Stimulated activated CD8-positive, alpha-beta memory T cell treated with anti-CD3 and anti-CD28 coated beads, Interleukin-12 subunit alpha, Interleukin-12 subunit beta, amount 100 ng/mL, for 4 hours (primary cell): ENCODE measurements at regions not wholly inside any gene's neighbourhood (a gene's known extent, or its start where the extent isn't known, plus 50 kb on each side); places are given as distances from the start of the nearest gene placed in this dataset.

Experiments used
- DNase-seq: peaks from one replicate; pipeline ENCODE4 v3.0.0-alpha.2; 2020; ENCODE audit warnings: low read depth

DNA sequence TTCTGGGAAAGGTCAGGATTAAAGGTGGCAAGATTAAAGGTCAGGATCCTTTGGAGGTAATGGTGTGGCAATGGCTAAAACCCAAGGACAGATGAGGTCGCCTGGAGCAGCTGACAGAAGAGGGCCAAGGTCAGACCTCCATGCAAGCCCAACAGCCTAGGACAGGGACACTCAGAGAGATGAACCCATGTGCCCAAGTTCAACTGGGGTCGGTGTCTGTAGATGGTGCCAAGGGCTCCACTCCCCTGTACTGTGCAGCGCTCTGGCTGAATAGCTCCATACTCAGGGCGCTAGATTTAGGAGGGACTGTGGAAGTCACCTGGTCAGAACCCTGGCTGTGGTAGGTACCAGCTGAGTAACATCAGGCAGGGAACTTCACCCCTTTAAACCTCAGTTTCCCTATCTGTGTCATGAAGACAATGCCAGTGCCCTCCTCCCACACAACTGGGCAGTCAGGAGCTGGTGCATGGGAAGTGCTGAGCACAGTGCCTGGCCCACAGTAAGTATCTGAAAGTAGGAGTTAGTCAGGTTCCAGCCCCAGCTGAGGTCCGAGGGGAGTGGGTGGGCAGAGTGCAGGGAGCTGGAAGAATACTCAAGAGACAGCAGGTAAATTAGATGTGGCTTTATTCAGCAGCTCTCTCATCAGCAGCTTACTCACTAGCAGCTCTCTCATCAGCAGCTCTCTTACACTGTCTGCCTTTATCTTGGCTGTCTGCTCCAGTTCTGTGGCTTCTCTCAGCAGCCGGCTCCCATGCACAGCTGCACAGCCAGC lies 327.1 kb downstream of the GLRX3 start:
- DNase-seq, result no peak

DNA sequence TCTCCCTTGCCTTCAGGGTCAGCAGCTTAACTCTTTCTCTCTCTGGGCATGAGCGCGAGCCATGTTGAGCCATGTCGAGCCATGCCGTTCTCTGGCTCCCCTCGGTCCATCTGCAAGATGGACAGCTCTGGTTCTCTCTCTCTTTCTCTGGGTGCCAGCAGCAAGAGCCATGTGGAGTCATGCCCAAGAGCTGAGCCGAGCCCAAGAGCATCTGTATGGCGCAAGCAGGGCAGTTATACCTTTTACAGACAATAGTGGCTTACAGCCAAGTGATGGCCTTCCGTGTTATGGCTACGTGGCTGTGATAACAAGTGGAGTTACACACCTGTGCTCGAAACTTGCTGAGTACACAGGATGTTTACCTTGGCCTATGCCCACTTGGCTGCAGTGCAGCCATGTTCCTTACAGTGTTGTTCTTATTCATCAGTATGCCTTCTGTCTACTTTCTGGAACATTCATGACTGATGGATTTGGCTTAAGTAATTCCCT lies 327.7 kb downstream of the GLRX3 start:
- DNase-seq, result no peak

DNA sequence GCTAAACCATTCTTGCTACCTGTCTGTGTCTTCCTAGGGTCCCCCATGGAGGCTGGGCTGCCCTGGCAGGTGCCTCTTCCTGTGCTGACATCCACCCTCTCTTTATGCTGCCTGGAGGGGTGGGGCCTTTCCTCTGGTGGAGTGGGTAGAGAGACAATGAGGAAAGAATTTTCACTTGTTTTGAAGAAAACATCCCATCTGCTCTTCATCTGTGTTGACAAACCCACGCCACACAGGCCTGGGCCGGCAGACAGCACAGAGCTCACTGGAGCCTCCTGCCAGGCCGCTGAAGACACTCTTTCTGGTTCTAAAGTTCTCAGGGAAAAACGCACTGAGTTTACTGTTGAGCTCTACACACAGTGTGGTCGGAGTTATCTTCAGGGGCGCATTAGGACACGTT lies 328.2 kb downstream of the GLRX3 start:
- DNase-seq, result no peak

DNA sequence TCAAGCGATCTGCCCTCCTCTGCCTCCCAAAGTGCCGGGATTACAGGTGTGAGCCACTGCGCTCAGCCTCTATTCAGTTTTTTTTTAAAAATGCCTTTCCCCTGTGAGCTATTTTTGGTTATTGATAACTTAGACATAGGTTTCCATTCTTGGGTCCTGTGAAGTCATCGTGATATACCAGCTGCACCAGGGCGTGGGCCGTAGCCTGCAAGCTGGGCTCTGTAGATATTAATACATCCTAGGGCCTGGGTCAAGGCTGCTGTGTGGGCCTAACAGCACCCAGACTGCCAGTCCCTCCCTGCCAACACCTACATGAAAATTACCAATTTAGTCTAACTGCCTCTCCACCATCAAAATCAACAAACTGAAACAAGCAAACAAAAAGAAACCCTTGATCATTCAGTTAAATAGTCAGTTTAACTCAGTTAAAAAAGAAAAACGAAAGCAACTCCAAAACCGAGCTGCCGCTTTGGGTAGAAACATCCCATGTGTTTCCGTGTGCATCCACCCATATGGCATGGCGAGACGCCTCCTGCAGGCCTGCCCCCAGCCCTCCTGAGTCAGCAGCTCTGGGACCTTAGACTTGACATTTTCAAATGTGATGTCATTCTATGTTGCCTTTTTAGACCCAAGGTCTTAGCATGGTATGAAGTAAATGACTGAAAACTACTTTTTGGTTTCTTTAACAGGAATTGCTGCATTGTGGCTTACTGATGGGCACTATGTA lies 330.2 kb downstream of the GLRX3 start:
- DNase-seq, result no peak

DNA sequence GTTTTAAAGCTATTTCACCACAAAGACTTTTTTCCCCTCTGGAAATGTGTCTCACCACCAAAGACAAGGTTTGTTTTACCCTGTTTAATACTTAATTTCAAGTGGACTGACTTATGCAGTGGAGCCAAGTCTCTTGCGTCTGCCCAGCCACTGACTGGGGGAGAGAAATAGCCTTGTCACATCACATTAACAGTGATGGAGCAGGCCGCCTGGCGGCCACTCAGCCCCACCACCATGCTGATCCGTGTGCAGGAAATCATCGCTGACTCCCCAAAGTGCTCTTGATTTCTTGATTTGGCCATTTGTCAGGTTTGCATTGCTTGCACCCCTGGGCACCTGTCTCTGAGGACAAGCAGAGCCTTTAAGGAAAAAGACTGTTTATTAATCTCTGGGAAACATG lies 334.1 kb downstream of the GLRX3 start:
- DNase-seq, result no peak

DNA sequence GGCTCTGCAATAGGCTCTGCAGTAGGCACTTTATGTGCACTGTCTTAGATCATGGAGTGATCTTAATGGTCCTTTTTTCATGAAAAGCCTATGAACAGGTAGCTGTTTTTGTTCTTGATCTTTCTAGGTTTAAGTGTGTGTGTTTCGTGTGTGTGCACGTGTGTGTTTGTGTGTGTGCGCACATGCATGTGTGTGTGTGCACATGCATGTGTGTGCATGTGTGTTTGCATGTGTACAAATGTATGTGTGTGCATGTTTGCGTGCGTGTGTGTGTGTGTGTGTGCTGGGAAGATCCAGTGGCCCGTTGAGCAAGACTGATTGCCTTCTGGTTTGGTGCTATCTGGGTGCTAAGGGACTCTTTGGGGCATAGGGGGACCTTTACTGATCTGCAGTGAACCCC lies 334.8 kb downstream of the GLRX3 start:
- DNase-seq, result no peak

DNA sequence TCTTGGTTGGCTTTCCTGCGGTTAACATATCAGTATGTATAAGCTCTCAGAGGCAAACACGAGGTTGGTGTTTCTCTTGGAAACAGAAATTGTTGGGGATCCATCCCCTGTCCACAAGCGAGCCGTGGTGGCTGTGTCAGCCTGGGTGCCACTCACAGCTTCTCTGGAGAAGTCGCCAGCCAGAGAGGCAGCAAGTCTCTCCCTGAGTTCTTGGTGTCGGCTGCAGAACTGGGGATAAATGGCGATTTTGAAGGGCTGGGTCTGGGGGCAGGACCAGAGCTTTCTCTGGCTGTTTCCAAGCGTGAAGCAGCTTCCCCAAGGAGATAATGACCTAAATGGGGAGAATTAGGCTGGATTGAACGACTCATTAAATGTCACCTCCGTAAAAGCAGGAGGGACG lies 335.3 kb downstream of the GLRX3 start:
- no peak for DNase-seq

DNA sequence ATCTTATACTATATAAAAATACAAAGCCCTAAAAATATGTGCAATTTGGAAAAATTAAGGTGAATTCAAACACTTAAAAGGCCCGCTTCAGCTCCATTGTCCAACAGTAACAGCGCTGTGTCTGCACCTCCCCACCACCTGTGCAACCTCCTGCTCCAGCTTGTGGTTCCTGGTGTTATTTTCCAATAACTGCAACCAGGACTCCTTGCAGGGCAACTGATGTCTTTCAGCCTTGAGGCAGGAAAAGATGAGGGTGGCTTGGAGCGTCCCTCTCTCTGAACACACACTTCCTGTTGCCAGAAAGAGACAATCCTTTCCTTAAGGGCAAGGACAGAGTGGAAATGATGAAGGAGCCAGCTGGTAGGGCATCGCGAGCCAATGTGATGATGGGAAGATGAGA lies 336.0 kb downstream of the GLRX3 start:
- DNase-seq, result no peak

DNA sequence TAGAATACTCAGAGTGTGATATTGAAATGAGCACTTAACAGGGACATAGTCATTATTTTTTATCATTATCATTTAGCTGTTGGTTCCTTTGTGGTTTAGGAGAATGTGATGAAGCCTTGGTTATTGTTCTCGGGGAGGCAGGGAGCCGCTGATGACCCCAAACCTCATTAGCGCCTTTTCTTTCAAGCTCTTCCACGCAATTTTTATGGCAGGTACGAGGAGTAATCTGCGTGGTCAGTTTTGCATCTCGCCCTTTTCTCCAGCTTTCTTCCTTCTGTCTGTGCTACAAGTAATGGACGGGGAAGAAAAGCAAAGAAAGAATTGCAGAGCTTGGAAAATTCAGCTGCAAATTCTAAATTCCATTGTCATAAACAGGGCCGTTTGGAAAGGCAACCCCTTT lies 338.4 kb downstream of the GLRX3 start:
- no peak for DNase-seq

DNA sequence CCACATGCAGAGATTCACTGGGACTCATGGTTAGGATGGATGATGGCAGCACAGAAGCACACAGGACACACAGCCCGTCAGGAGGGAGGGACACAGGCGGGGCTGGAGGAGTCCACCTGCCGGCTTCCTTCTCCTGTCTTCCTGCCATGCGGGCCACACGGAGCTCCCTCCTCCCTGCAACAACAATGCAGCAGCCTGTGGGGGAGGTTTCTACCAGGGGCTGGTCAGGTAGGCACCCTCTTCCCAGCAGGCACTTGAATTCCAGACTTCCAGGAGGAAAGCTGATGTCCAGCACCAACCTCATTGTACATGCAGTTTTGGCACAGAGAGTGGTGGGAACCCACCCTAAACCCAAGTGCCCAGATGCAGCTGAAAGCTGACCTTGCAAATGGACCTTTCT lies 341.2 kb downstream of the GLRX3 start:
- no peak for DNase-seq

DNA sequence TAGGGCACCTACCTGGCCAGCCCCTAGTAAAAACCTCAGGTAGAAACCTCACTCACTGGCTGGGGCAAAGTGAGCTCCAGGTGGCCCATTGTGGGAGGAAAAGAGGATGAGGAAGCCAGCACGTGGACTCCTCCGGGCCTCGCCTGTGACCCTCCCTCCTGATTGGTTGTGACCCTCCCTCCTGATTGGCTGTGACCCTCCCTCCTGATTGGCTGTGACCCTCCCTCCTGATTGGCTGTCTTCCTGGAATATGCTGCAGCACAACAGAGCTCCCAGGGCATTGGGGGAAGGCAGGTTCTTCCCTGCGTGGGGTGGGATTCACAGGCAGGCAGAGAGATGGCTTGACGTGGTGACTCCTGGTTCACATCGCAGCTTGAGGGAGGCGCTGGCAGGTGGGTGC lies 343.0 kb downstream of the GLRX3 start:
- DNase-seq, result no peak

DNA sequence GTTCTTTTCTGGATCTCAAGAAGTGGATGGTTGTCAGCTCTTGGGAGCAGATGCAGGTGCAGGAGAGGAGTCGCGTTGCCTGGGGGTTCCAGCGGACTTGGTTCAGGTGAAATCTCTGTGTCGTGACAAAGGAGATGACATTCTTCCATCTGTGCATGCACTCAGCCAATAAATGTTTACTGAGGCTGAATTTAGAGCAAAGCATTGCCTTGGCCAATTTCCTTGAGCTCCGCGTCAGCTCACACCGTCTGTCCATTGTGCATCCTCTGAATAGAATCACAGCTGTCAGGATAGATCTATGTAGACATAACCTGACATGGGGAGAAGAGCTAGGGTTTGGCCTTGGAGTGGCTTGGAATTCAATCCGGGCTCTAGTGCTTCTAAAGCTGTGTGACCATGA lies 343.7 kb downstream of the GLRX3 start:
- DNase-seq, result no peak

DNA sequence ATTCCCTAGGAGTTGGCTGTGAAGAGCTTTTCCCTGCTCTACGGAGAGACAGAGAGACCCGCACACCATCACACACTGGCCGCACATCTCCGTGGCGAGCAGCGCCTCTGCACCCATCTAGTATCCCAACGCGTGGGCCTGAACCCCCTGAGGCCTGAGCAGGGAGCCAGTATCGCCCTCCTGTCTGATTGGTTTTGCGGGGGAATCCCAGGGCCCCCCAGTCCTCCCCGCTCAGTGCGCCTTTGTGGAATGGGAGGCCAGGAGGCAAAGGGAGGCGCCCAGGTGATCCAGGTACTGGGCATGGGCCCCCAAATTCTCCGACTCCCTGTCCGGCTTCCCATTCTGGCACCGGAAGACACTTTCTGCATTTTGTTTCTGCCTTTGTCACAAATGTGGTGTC lies 344.3 kb downstream of the GLRX3 start:
- no peak for DNase-seq

DNA sequence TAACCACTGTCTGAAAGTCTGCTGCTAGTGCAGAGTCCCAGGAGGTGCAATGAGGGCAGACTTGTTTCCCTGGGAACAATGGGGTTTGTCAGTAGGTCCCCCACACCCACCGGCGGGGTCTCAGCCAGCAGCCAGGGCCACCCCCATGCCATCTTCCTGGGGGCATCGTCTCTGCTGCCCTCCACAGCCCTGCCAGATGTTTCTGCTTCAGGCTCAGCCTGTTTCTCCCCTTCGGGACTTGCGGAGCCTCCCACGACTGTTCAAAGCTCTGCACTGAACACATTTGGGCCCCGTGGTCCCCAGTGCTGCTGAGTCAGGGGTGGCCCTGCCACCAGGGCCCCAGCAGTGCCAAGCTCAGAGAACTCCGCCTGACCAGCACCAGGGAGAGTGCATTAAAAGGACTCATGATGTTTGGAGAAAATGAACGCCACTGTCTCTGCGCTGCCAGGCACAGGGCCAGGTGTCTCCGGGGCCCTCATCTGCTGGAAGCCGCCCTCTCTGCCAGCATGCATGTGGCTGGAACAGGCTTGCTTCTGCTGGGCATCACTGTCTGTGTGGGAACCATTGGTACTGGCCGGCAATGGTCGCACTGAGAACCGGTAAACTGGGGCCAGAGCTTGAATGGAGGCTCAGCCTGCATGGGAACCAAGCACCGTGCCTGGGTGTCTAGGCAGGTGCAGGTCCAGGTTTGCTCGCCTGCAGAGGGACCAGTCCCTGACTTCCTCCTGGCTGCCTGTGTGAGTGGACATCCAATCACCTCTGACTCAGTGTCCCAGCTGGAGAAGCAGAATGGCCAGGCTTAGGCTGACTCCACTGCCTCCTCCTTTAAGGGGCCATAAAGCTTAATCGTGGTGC lies 345.1 kb downstream of the GLRX3 start:
- no peak for DNase-seq

DNA sequence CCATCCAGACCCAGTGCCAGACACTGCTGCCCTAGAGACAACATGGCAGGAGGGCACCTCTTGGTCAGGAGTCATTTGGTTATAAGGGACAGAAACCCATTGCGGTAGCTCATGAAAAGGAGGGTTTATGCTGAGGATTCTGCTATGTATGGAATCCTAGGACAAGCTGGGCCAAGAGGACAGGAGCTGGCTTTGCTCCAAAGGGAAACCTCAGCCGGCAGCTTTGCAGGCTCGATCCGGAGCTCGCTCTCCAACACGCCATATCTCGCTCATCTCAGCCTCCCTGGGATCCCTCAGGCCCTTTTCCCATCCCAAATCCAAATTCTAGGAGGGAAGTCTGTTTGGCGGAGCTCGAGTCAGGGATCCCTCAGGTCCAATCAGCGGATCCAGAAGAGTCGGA lies 345.7 kb downstream of the GLRX3 start:
- no peak for DNase-seq

DNA sequence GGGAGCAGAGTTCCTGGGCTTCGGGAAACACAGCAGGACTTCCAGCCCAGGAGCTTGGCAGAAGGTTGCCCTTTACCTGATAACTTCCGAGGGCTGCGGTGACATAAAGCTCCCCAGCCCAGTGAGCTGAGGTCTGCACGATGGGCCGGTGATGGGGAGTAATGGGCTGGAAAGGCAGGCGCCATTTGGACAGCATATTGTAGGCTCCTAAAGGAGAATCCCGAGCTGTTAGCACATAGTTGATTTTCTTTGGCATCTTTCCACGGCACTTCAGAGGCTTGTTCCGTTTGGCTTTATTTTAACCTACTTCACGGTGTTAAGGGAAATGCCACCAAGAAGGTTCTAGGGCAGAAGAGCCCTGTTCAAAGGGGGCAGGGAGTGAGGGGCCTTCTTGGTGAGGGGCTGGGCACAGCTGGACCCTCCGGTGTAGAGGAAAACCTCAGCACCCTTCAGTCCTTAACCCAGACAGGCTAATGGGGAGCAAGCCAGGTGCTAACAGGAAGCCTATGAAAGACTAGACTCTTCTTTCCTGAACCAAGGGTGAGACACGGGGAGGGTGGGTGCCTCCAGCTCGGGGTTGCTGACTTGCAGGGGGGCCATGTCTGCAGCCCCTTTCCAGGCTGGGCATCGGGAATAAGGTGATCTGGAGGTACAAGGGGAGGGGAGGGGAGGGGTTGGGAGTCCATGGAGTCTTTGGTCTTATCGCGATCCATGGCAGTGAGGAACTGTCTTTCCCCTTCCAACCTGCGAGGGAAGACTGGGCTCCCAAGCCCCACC lies 347.7 kb downstream of the GLRX3 start:
- DNase-seq, result no peak

DNA sequence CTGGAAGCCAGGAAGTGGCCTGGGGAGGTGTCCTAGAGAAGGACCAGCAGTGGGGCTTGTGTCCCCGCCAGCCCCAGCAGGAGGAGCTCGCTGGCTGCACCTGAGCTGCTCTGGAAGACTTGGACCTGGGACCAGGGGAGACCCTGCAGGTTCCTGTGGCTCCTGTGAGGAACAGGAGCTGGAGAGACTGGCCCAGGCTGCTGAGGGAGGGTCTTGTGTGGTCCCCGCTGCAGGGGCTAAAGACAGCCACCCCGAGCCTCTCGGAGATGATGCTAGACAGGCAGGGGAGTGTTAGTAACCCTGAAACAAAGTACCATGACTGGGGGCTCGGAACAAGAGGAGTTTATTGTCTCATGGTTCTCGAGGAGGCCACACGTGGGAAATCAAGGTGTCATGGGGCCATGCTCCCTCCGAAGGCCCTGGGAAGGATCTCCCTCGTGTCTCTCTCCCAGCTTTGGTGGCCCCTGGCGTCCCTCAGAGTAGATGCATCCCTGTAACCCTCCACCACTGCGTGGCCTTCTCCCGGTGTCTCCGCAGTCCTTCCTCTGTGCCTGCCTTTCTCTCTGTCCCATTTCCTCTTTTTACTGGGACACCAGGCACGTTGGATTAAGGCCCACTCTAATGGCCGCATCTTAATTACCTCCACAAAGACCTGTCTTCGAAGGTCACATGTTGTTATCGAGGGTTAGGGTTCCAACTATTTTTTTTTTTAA lies 348.4 kb downstream of the GLRX3 start:
- no peak for DNase-seq

DNA sequence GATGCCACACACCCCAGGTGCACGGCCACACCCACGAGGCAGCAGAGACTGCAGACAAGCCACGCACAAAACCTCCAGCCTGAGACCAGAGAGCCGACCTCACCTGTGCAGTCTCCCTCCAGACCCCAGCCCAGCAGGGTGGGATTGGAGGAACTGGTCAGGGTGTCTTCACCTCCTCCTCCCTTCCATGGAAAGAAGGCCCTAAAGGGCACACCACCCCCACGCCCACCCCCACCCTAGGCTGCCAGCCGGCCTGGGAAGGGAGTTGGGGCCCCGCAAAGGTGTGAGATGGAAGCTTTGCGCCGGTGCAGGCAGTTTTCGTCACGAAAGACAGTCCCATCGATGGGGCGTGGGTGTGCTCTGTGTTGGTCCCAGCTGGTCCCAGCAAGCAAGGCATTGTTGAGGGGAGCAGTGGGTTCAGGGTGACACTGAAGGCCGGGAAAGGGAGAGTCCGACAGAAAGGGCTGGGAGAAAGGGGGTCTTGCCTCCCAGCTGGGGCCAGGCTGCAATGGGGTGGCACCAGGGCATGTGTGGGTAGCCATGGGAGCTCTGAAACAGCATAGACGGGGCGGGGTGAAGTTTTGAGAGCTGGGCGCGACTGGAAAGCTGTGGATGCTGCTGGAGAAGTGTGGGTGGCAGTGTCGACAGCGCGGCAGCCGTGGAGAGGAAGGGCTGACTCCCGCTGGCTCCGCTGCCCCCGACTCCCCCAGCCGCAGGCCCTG lies 349.2 kb downstream of the GLRX3 start:
- no peak for DNase-seq

DNA sequence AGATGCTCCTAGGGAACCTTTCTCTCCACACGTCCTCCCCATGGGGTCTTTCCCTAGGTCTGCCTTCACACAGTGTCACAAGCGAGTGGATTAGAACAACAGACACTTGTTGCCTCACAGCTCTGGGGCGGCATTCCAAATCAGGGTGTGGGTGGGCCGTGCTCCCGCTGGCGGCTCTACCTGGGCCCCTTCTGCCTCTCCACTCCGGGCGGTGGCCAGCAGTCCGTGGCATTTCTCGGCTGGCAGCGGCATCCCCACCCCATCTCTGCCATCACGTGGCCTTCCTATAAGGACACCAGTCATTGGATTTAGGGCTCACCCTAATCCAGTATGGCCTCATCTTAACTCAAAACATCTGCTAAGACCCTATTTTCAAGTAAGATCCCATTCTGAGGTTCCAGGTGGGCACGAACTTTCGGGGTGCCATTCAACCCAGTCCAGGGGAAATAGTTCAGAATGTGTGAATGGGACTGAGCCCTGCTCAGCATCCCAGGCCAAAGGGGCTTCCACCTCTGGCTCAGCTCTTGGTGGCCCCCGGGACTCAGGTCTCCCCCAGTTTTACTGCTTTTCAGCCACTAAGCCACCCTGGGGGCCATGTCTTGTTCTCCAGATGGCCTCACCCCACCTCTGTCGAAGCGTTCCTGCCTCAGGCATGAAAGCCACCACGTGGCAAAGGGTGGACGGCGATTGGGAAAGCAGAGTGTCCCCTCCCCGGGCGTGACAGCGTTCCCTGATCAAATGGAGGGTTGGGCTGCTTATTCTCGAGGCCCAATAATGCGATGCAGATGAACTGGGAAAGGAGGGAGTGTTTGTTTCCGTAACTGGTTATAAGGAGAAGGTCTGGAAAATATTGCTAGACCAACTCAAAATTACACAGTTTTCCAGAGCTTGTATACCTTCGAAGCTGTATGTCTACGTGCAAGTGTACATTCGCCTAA lies 350.0 kb downstream of the GLRX3 start:
- DNase-seq, result no peak
